CD4-positive, alpha-beta T cell treated with Interleukin-4 for 1 hour (primary cell): ENCODE measurements at regions not wholly inside any gene's neighbourhood (a gene's known extent, or its start where the extent isn't known, plus 50 kb on each side); places are given as distances from the start of the nearest gene placed in this dataset.

Experiments
- DNase-seq, 2 donors: peaks; one replicate each; pipeline ENCODE4 v3.0.0-alpha.2; 2020 to 2022

- DNase-seq = no peak
These were observed 217.7 kb upstream of the TLE3 start for GRCh38 chr15:70315431-70315830.

GRCh38 chr15:70314688-70315087 lies 217.0 kb upstream of the TLE3 start:
- DNase-seq = no peak

- no peak for DNase-seq
These were observed 216.3 kb upstream of the TLE3 start for GRCh38 chr15:70314018-70314354.

- no peak for DNase-seq
These were observed 215.6 kb upstream of the TLE3 start for GRCh38 chr15:70313099-70314017.

GRCh38 chr15:70311821-70312220 lies 214.1 kb upstream of the TLE3 start:
- DNase-seq = no peak

- no peak for DNase-seq
These were observed 212.0 kb upstream of the TLE3 start for GRCh38 chr15:70309716-70310115.

- DNase-seq = no peak
These were observed 211.2 kb upstream of the TLE3 start for GRCh38 chr15:70308735-70309434.

GRCh38 chr15:70308011-70308734 lies 210.5 kb upstream of the TLE3 start:
- peak; percentile 6 to 61 for DNase-seq

GRCh38 chr15:70306582-70306981 lies 208.9 kb upstream of the TLE3 start:
- no peak for DNase-seq

- no peak for DNase-seq
These were observed 208.4 kb upstream of the TLE3 start for GRCh38 chr15:70306081-70306480.

GRCh38 chr15:70303981-70304380 lies 206.3 kb upstream of the TLE3 start:
- no peak for DNase-seq

GRCh38 chr15:70302360-70302759 lies 204.6 kb upstream of the TLE3 start:
- no peak for DNase-seq

- no peak for DNase-seq
These were observed 203.7 kb upstream of the TLE3 start for GRCh38 chr15:70301396-70301795.

- DNase-seq = peak; percentile 73 to 78
These were observed 202.5 kb upstream of the TLE3 start for GRCh38 chr15:70299931-70300869.

GRCh38 chr15:70297465-70298058 lies 199.8 kb upstream of the TLE3 start:
- DNase-seq = no peak

- no peak for DNase-seq
These were observed 197.1 kb upstream of the TLE3 start for GRCh38 chr15:70294731-70295305.

- no peak for DNase-seq
These were observed 196.1 kb upstream of the TLE3 start for GRCh38 chr15:70293591-70294470.

- DNase-seq = no peak
These were observed 195.4 kb upstream of the TLE3 start for GRCh38 chr15:70293138-70293537.

GRCh38 chr15:70292076-70292760 lies 194.5 kb upstream of the TLE3 start:
- no peak for DNase-seq
